Type B pancreatic cell (in vitro differentiated cells): ENCODE measurements at regions not wholly inside any gene's neighbourhood (a gene's known extent, or its start where the extent isn't known, plus 50 kb on each side); places are given as distances from the start of the nearest gene placed in this dataset.

Experiments used
- DNase-seq: peaks from one replicate; pipeline ENCODE4 v3.0.0; 2021; ENCODE audit warnings: mixed read lengths; ENCODE audit not compliant: unreplicated experiment; ENCODE audit errors: extremely low spot score
- H3K27ac Mint-ChIP-seq: 2 replicates; pipeline ENCODE4 v1.8.0; 2021; ENCODE audit warnings: mild to moderate bottlenecking, mixed read lengths
- H3K27me3 Mint-ChIP-seq: 2 replicates; pipeline ENCODE4 v1.8.0; 2021; ENCODE audit warnings: mixed read lengths
- H3K36me3 Mint-ChIP-seq: 2 replicates; pipeline ENCODE4 v1.8.0; 2021; ENCODE audit warnings: mixed read lengths
- H3K4me1 Mint-ChIP-seq: one replicate; pipeline ENCODE4 v1.8.0; 2021; ENCODE audit warnings: mixed read lengths; ENCODE audit not compliant: unreplicated experiment
- H3K4me3 Mint-ChIP-seq: 2 replicates; pipeline ENCODE4 v1.8.0; 2021; ENCODE audit warnings: mild to moderate bottlenecking, mixed read lengths
- H3K9me3 Mint-ChIP-seq: 2 replicates; pipeline ENCODE4 v1.8.0; 2021; ENCODE audit warnings: mixed read lengths
- CTCF ChIP-seq: fragments of 200-600 bp; sonication (generic); conservative IDR thresholded peaks from 2 replicates; pipeline ENCODE4 v1.5.0; 2021; ENCODE audit warnings: antibody characterized with exemption, mild to moderate bottlenecking

- Mint-ChIP-seq H3K4me1 (no peaks in the 10 kb centered on the region), H3K27ac (no peak overlapping the region), H3K36me3 (no peaks in the 10 kb centered on the region), H3K4me3 (no peak overlapping the region), H3K9me3 (no peaks in the 10 kb centered on the region), H3K27me3 (no peaks in the 10 kb centered on the region)
- no peak for DNase-seq
- TF ChIP-seq CTCF: no peak
Measured at GRCh38 chr6:76633259-76633658, 560.8 kb upstream of the IMPG1 start.

DNA sequence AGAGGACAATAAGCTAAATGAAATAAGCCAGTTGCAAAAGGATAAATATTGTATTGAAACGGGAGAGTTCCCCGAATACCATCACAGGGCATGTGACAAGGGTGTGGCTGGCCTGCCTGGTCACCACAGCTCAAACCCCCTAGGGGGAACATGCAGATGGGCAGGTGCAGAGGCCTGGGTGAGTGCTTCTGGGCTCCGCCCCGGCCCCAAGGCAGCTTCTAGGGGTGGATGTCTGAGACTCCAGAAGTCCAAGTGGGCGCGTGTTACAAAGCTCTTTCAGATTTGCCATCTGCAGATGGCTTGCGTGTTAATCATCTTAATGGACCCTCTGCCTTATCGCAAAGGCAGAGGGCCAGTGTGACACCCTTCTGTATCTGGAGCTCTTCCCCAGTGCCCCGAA, 559.2 kb upstream of the IMPG1 start:
- H3K27ac Mint-ChIP-seq: no peak overlapping the region
- no peak for TF ChIP-seq CTCF
- H3K27me3 Mint-ChIP-seq: no peaks in the 10 kb centered on the region
- no peaks in the 10 kb centered on the region for H3K9me3 Mint-ChIP-seq
- no peaks in the 10 kb centered on the region for H3K36me3 Mint-ChIP-seq
- no peak for DNase-seq
- no peaks in the 10 kb centered on the region for H3K4me1 Mint-ChIP-seq
- no peak overlapping the region for H3K4me3 Mint-ChIP-seq

DNA sequence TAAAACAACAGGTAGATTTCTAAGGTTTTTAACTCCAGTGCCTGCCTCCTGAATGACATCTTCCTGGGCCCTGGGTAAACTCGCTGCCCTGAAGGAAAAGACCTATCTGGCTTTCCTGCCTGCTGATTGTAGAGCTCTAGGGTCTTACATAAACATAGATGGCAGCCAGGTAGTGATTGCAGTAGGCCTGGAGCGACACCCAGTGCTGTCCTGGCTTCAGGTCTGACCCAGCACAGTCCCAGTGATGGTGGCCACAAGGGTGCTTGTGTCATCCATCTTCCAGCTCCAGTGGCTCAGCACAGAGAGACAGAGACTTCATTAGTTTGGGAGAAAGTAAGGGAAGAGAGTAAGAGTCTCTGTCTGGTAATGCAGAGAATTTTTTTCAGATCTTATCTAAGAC, 542.9 kb upstream of the IMPG1 start:
- Mint-ChIP-seq H3K27me3 (no peaks in the 10 kb centered on the region), H3K36me3 (no peaks in the 10 kb centered on the region), H3K27ac (no peak overlapping the region), H3K9me3 (no peaks in the 10 kb centered on the region), H3K4me1 (no peaks in the 10 kb centered on the region), H3K4me3 (no peak overlapping the region)
- no peak for TF ChIP-seq CTCF
- DNase-seq: no peak

GRCh38 chr6:76612954-76613353, 540.5 kb upstream of the IMPG1 start:
- H3K27me3 Mint-ChIP-seq: no peaks in the 10 kb centered on the region
- H3K4me3 Mint-ChIP-seq: no peak overlapping the region
- no peaks in the 10 kb centered on the region for H3K4me1 Mint-ChIP-seq
- no peak for DNase-seq
- H3K27ac Mint-ChIP-seq: no peak overlapping the region
- H3K9me3 Mint-ChIP-seq: no peaks in the 10 kb centered on the region
- no peak for TF ChIP-seq CTCF
- no peaks in the 10 kb centered on the region for H3K36me3 Mint-ChIP-seq

DNA sequence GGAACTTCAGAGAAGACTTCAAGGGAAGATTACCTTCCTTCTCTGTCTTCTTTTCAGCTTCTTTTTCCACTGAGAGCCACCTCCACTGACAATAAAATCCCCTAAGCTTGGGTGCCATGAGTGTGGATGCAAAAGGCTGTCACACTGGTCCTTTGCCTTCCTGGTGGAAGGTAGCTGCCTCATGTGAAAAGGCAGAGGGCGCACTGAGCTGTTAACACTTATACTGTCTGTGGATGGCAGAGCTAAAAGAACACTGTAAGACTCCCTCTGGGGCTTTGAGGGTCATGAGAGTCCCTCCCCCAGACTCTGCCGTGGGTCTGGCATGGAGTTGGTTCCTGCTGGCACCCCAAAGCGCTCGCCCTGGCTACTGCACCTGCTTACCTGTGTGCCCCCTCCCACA, 536.7 kb upstream of the IMPG1 start:
- H3K4me1 Mint-ChIP-seq: no peaks in the 10 kb centered on the region
- no peaks in the 10 kb centered on the region for H3K36me3 Mint-ChIP-seq
- DNase-seq: no peak
- no peak overlapping the region for H3K27ac Mint-ChIP-seq
- no peak overlapping the region for H3K4me3 Mint-ChIP-seq
- no peak for TF ChIP-seq CTCF
- no peaks in the 10 kb centered on the region for H3K27me3 Mint-ChIP-seq
- no peaks in the 10 kb centered on the region for H3K9me3 Mint-ChIP-seq

GRCh38 chr6:76594109-76594508, 521.6 kb upstream of the IMPG1 start:
- Mint-ChIP-seq H3K27me3 (no peaks in the 10 kb centered on the region), H3K4me1 (no peaks in the 10 kb centered on the region), H3K27ac (no peak overlapping the region), H3K9me3 (no peaks in the 10 kb centered on the region), H3K4me3 (no peak overlapping the region), H3K36me3 (no peaks in the 10 kb centered on the region)
- no peak for DNase-seq
- no peak for TF ChIP-seq CTCF
